ENCODE measurements at regions not wholly inside any gene's neighbourhood (a gene's known extent, or its start where the extent isn't known, plus 50 kb on each side); places are given as distances from the start of the nearest gene placed in this dataset.

- TF ChIP-seq EZH2 (IDR thresholded peaks at IDR 0.05; ENCODE audit: insufficient read depth, poor library complexity, severe bottlenecking): no peak
- no peak for TF ChIP-seq EZH2phosphoT487 (IDR thresholded peaks at IDR 0.05; ENCODE audit: insufficient read depth, low read depth)
These were observed 186.5 kb upstream of the ID2 start for GRCh38 chr2:8495189-8495989.

Data from GM23248 (cell line).